NCI-H187 (cell line): ENCODE measurements at regions not wholly inside any gene's neighbourhood (a gene's known extent, or its start where the extent isn't known, plus 50 kb on each side); places are given as distances from the start of the nearest gene placed in this dataset.
A peak's percentile ranks its signal among the peaks of the same experiment; 100 is the strongest.

Experiments
- DNase-seq, 2 experiments: peaks; one replicate each; lab custom pipeline; 2025; lab: John Stamatoyannopoulos, UW

DNA sequence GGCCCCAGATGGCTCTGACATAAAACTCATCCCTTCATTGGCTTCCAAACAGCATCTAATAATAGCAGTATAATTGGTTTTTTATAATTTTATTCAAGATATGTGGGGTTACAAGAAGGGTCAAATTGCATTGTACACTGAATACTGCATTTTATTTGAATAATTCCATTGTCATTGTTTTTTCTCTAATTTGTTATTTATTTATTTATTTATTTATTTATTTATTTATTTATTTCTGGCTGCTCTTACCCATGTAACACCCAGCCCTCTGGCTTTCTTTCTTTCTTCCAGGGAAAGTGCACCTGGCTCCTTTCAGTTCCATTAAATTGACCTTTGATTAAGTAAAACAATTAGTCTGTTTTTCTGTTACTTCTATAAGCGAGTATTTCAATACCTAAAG lies 210.1 kb downstream of the CDH9 start:
- DNase-seq, result no peak

DNA sequence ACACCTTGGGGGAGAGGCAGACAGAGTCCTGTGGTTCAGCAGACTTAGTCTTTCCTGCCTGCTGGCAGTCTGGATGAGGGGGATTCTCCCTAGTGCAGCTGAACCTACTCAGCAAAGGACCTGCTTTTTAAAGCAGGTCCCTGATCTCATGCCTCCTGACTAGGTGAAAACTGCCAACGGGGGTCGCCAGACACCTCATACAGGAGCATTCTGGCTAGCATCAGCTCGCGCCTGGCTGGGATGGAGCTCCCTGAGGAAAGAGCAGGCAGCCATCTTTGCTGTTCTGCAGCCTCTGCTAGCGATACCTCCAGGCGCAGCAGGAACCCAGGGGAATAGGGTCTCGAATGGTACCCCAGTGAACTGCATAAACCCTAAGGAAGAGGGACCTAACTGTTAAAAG lies 225.2 kb downstream of the CDH9 start:
- no peak for DNase-seq

DNA sequence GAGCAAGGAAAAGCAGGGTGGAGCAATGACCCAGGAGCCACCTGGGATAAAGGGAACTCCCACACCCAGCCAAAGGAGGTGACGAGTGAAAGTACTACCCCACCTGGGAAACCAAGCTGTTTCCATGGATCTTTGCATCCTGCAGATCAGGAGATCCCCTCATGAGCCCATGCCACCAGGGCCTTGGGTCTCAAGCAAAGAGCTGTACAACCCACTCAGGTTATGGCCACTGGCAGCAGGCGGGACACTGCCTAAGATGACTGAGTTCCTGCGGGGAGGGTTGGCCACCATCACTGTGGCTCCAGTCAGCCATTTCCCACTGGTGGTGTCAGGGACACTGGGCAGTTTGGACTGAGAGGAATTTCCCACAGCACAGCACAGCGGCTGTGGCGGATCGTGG lies 225.7 kb downstream of the CDH9 start:
- no peak for DNase-seq

DNA sequence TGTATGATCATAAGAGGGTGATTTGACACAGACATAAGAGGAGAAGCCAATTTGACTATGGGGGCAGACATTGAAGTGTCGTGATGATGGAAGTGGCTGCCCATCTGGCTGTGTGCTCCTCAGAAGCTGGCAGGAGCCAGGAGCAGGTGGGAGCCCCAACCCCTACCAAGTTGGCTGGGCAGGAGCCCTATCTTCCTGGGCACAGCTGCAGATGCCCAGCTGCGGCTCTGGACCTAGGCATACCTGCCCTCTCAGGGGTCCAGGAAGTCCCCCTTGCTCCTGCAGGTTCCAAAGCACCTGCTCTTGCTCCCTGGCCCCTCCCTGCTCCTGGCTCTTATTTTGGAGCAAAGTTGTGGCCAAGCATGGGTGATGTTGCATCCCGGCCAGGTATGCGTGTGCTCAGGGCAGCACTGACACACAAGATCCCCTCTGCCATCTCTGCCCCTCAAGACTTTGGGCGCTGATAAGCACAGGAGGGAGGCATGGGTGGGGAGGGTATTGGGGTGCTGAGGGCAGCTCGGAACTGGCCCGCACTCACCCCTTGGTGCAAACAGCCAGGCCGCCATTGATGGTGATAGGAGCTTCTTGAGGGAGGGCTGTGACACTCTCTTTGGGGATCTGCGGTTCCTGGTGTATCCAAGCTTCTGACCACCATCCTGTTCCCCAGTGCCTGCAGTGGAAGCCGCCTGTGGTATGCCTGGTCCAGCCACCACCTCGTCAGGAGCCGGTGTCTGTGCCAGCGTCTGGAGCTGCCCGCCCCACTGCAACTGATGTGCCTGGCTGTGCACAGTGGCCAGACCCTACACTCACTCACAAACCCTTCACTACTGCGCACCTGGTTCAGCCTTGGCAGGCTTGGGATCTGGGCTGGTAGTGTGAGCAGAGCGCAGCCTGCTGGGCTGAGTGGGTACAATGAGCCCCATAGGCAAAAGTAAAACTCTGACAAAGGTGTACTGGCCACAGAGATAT lies 230.9 kb downstream of the CDH9 start:
- DNase-seq, result no peak

DNA sequence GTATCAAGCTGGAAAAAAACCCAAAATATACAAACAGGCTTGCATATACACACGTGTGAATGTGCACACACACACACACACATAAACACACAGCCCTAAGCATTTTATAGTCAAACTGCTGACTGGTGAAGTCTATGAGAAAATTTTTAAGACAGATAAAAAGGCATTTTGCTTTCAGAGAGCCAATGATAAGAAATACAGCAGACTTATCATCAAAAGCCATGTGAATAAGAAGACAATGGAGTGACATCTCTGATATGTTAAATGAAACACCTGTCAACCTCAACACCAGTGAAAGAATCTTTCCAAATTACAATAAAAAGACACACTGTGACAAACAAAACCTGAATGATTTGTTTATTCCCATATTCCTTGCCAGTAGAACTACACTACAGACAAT lies 233.3 kb downstream of the CDH9 start:
- DNase-seq, result no peak

DNA sequence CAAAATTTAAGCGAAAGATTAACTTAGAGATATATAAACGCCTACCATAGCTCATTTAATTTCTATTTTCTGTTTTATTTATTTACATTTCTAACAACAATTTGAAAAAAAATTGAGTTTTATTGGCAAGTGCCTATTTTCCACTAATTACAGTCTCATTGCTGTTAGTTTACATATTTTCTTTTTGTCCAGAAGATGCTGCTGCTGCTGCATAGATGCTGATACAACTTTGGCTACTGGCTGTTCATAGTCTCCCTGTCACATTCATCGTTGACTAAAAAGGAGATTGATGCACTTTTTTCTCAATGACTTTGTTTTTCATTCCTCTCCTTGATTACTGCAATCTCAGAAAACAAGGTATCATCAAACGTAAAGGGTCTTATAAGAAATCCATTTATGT lies 235.4 kb downstream of the CDH9 start:
- no peak for DNase-seq

DNA sequence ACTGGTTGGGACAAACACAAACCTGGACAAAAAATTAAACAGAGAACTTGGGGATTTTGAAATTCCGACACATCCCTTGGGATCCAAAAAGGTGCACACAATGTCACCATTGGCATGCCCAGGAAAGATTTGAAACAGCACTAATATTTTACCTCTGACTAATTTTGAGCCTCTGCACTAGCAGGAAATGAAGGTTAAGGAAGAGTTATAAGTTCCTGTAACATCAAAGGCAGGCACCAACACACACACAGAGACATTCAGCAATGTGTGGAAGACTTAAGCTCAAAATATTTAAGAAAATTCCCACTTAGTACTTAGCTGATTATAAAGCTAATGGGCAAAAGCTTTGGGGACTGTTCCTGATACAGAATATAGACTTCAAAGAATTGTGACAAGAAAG lies 247.0 kb downstream of the CDH9 start:
- DNase-seq, result no peak

DNA sequence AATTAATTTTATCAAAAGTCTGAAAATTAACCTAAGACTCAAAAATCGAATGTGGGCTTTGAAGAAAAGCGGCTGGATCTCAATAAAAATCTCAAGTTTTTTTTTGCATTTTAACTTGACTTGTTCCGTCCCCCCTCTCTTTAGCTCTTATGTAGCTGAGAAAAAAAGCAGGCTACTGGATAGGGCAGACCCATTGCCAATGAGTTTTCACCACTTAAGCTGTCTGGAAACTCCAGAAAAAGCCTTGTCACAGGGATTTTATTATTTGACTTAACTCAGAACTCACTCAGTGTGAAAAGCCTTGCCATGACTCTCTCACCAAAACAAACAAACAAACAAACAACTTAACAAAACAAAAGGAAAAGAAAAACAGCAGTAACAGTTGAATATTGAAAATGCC lies 247.4 kb downstream of the CDH9 start:
- no peak for DNase-seq

DNA sequence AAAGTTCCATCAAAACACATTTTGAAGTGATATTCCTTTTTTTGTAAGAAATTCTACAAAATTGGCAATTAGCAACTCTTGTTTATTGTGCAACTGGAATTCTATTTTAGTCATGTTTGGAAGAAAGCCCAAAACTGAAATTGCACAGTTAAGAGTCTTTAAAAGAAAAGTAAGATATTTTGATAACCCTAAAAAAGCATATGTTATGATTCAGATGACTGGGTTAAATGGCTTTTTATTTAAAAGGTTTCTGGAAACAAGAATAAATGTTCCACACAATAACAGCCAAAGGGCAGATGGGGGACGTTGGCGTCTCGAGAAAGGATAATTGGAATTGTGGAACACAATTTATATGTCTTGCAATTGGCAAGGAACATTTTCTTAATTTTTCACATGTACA lies 275.2 kb downstream of the CDH9 start:
- DNase-seq, result no peak

DNA sequence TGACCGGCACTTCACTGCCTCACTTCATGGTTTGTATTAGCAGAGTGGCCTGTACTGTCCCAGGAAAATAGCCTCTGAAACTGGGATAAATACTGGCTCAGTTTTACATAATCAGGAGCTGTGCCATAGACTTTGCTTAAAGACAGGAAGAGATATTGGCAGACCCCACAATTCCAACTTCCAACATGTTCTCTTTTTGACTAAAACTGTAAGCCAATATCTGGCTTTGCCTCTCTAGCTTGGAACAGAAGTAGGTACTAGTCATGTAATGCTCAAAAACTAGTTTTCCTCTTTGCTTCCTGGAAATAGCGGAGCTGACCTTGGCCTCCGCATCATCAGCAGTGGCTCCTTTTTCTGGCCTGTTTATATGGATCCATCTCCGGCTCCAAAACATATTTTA lies 276.9 kb downstream of the CDH9 start:
- no peak for DNase-seq

DNA sequence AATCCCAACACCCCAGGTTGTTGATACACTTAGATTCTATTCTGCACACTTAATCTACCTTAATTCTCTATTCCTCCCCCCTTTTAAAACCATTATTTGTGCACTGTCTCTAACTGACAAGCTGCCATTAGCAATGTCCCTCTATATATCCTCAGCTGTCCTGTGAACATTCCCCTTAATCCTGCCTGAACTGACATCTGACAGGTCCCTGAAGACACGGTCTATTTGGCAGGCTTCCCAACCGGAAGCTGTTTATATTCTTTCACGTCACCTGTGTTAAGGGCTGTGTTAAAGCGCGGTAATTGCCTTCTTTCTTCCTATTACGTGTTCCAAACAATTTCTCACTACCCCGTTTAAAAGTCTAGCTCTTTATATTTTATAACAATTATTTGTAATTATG lies 277.3 kb downstream of the CDH9 start:
- DNase-seq, result no peak

DNA sequence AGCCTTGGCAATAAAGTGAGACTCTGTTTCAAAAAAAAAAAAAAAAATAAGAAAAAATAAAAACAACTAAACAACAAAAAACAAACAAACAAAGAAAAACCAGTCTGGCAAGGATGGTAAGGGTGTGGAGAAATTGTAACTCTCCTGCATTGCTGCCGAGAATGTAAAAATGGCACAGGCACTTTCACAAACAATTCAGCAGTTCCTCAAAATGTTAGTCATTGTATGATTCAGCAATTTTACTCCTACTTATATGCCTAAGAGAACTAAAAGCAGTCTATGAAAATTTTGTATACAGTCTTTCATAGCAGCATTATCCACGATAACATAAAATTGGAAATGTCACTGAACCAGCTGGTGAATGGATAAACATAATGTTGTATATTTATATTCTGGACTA lies 280.4 kb downstream of the CDH9 start:
- no peak for DNase-seq

DNA sequence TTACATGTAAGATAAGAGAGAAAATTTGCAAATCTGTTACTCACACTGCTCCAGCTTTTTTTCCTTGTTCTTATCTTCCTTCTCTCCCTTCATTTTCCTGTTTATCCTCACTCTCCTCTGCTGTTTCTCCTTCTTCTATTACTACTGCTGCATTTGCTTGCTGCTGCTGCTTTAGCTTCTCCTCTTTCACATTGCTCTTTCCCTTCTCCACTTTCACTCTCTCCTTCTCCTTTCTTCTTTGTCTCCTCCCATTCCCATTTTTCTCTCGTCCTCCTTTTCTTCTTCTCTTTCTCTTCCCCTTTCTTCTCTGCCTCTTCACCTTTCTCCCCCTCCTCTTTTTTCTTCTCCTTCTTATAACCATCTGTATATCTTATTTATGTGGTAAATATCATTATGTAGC lies 288.6 kb downstream of the CDH9 start:
- DNase-seq, result no peak

DNA sequence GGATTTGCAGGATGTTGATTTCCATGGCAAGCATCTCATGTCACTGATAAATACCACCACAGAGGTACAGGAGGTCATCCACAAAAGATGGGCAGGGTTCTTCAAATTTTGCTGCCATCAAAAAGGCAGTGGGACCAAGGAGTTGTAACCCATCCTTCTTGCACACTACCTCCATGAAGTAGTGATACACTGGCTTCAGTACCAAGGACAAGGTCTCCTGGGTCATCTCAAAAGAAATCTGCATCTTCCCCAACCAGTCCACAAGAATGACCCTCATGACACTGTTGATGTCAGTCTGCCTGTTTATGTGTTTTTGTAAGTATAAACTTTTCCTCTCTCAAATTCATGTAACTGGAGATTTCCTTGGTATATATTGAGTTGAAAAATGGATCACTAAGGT lies 298.2 kb downstream of the CDH9 start:
- DNase-seq, result no peak

DNA sequence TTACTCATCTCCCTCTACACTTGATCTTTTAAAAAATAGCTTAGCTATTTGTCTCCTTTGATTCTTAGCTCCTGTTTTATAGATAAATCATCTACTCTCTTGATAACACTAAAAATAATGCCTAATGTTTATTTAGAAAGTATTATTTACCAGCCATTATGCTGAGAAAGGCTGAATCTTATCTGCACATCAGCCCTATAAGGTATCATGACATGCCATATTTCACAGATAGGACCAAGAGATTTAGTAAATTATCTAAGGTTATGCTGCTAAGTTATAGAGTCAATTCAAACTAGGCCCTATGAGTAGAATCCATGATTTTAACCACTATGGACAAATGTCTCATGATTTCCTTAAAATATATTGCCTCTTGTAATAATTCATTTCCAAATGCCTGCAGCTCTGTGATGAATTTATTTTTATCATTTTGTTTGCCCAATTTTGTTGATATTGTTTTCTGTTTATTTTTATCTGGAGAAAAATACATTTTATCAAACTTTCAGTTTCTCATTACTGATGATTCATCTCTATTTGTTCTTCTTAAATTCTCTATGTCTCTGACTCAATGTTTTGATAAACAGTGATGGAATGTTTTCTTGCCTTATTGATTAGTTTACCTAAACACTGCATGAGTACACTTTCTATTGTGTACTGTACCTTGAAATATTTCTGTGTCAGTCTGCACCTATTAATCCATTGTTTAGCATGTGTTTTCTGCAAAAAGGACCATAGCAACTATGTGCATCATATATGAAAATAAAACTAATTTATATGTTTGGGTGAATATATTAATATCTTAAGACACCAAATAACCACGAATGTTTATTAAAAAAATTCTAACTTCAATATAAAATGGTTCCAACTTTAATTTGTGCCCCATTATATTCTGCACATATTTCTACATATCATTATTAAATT lies 300.8 kb downstream of the CDH9 start:
- DNase-seq, result no peak

DNA sequence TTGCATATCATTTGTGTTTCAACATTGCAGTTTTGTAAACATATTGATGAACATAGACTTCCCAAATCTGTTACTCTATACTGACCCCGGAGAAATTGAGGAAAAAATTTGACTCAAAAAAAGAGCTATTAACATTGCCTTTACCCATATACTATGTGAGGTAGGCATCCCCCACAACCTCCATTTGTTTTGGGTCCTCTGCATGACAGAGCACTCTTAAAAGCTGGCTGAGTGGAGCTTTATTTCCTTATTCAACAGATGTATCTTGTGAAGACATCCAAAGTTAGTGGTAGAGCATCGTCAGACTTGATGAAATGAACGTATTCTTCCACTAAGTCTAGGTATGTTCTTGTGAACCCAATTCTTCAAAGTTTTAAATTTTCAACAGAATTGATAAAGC lies 310.5 kb downstream of the CDH9 start:
- DNase-seq, result no peak

DNA sequence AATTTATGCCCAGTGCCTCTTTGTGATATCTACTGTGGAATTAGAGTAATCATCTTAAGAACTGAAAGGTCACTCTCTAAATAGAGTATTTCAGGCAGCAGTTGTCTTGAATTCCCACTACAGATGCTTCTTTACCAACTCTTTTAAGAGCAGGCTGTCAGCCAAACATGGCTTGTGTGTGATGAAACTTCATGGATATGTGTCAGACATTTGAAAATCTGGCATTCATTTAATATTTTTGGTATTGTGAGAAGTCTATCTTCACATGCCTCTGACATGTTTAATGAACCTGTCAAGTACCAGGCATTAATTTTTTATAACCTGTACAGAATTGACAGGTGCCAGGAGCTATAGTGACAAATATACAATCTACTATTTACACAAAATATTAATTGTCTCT lies 318.6 kb downstream of the CDH9 start:
- DNase-seq, result no peak

DNA sequence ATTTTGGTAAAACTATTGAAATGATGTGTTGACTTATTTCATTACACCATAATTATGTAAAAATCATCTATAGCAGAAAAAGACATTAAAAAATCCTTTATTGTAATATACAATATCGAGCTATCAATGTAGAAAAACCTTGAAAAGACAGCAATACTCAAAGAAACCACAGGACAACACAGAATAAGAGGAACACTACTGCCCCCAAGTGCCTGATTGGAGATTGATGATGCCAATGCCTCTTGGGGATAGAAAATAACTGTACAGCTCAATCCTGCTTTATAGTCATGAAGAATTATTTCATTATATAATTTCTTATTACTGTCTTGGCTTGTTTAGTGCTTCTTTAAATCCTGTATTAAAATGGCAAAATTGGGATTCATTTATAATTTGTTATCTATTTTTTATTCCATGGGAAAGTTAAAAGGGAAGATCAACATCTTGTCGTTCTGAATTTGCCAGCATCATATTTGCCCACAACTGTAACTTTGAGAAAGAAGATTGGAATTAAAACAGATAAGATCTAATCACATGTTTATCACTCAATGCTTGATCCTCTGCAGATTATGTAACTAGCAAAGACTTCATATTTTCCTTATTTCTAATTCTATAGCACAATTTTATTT lies 337.5 kb downstream of the CDH9 start:
- peak in 1 of 2 experiments; percentile 2 for DNase-seq

DNA sequence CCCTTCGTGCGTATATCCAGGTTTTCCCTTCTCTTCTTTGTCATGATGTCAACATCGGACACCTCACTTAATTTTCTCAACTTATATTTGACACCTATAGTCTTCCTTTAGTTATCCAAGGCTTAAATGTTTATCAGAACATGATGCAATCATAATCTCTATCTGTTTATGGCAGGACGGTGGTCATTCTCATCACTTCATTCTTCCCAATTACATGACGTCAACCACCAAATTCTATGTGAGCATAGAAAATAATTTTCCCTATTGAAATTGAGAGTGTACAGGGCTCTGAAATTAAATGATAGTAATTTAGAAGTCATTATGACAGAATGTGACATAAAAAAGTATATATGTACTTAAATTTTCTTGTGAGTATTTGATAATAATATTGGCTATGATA lies 345.4 kb downstream of the CDH9 start:
- no peak for DNase-seq

DNA sequence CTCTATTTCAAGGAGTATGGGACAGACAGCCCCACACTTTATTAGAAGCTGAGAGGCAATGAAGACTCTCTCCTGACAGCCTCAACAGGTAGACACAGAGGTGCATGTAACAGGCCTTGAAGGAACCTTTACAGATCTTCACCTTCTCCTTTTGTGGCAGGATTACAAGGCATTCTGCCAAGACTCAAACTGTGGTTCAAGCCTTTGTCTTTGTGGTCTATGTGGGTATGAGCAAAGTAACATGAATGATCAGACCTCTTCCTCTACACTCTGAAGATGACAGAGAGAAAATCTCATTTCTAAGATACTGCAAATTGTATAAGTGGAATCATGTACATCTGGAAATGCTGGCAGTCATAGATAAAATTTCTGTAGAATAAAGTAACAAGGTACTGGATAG lies 346.9 kb downstream of the CDH9 start:
- no peak for DNase-seq

DNA sequence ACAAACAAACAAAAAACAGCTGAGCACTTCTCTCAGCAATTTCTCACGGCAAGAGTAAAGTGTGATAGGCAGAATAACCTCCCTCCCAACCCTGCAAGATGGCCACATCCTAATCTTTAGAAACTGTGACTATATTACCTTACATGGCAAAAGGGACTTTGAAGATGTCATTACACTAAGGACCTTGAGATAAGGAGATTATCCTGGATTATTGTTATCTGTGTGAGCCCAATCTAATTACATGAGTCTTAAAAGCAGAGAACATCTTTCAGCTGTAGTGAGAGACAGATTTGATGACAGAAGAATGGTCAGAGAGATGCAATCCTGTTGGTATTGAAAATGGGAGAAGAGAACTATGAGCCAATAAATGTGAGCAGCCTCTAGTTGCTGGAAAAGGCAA lies 347.9 kb downstream of the CDH9 start:
- no peak for DNase-seq

DNA sequence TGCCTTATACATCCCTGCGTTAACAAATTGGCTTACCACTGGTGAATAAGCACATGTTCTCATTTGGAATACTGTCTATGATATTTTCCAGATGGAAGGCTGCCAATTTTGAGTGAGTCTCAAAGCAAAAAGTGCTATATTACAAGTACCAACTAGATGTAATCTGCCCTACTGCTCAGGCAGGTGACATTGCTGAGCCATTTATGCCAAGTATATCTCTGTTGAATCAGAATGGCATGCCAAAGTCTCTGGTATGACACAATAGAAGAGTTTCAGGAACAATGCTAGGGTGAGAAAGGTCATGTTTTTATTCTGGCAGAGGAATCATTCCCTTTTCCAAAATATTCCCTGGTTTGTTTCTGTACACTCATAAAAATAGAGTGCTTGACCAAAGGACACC lies 356.5 kb downstream of the CDH9 start:
- no peak for DNase-seq

DNA sequence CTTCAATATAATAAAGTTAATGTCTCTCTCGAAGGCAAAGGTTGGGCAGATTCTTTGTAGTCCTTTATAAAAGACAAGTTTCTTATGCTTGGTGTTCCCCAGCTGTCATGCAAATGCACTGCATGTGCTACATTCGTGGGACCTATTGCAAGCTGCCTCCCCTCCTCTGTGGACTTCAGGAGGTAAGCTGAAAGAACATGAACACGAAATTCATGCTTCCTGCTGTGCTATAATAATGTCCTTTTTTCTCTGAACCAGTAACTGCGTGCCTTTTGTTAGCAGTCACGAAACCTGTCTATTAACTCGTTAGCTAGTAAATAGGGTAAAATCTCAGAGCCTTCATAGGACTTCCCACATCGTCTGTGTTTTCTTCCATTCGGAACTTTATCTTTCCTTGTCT lies 363.5 kb downstream of the CDH9 start:
- no peak for DNase-seq
